MM.1S (cell line): ENCODE measurements at regions not wholly inside any gene's neighbourhood (a gene's known extent, or its start where the extent isn't known, plus 50 kb on each side); places are given as distances from the start of the nearest gene placed in this dataset.

ENCODE experiments used
- DNase-seq: peaks from one replicate; pipeline ENCODE4 v3.0.0-alpha.2; 2015
- H2AFZ ChIP-seq: fragments of 300-600 bp; sonication (generic); 2 replicates; pipeline ENCODE4 v1.6.0; 2016; ENCODE audit warnings: antibody characterized with exemption, low read length
- H3F3A ChIP-seq: fragments of 300-600 bp; sonication (generic); 2 replicates; pipeline ENCODE4 v1.6.1; 2016; ENCODE audit warnings: mild to moderate bottlenecking, antibody characterized with exemption, low read length, moderate library complexity, mixed read lengths; ENCODE audit not compliant: insufficient read depth
- H3K27ac ChIP-seq: fragments of 300-600 bp; sonication (generic); 2 replicates; pipeline ENCODE4 v1.5.1; 2016; ENCODE audit warnings: mild to moderate bottlenecking, low read length
- H3K27me3 ChIP-seq: fragments of 300-600 bp; sonication (generic); replicated peaks from 2 replicates; pipeline ENCODE4 v1.6.0; 2016; ENCODE audit warnings: low read length; ENCODE audit not compliant: insufficient read depth
- H3K36me3 ChIP-seq: fragments of 300-600 bp; sonication (generic); replicated peaks from 2 replicates; pipeline ENCODE4 v1.6.1; 2016; ENCODE audit warnings: mild to moderate bottlenecking, low read length, mixed read lengths; ENCODE audit not compliant: insufficient read depth
- H3K4me1 ChIP-seq: fragments of 300-600 bp; sonication (generic); 2 replicates; pipeline ENCODE4 v1.6.1; 2016; ENCODE audit warnings: low read length, mixed read lengths
- H3K4me2 ChIP-seq: fragments of 300-600 bp; sonication (generic); 2 replicates; pipeline ENCODE4 v1.6.0; 2016; ENCODE audit warnings: low read depth, low read length
- H3K4me3 ChIP-seq: fragments of 300-600 bp; sonication (generic); 2 replicates; pipeline ENCODE4 v1.5.1; 2016; ENCODE audit warnings: low read length, mixed read lengths
- H3K79me2 ChIP-seq: fragments of 300-600 bp; sonication (generic); 2 replicates; pipeline ENCODE4 v1.6.1; 2016; ENCODE audit warnings: mixed run types, low read length, mixed read lengths
- H3K9ac ChIP-seq: fragments of 300-600 bp; sonication (generic); 2 replicates; pipeline ENCODE4 v1.6.1; 2016; ENCODE audit warnings: low read length, mixed read lengths
- H3K9me2 ChIP-seq: fragments of 300-600 bp; sonication (generic); replicated peaks from 2 replicates; pipeline ENCODE4 v1.6.1; 2016; ENCODE audit warnings: mild to moderate bottlenecking, low read length, mixed read lengths; ENCODE audit not compliant: insufficient read depth
- H3K9me3 ChIP-seq: fragments of 300-600 bp; sonication (generic); replicated peaks from 2 replicates; pipeline ENCODE4 v1.6.1; 2016; ENCODE audit warnings: mild to moderate bottlenecking, low read length, mixed read lengths; ENCODE audit not compliant: insufficient read depth
- H4K20me1 ChIP-seq: fragments of 300-600 bp; sonication (generic); 2 replicates; pipeline ENCODE4 v1.6.1; 2016; ENCODE audit warnings: mild to moderate bottlenecking, low read length, moderate library complexity, mixed read lengths; ENCODE audit not compliant: insufficient read depth
- EZH2 ChIP-seq: fragments of 300-600 bp; sonication (generic); optimal IDR thresholded peaks from 2 replicates; pipeline ENCODE3; 2017; ENCODE audit warnings: low read depth, mild to moderate bottlenecking, antibody characterized with exemption, low read length, mixed read lengths
- EZH2phosphoT487 ChIP-seq: fragments of 300-600 bp; sonication (generic); IDR thresholded peaks from 2 replicates; pipeline ENCODE4 v1.6.1; 2018; ENCODE audit warnings: antibody characterized with exemption, low read length
- TF ChIP-seq, protein P1 (sequence below): fragments of 300-600 bp; sonication (generic); IDR thresholded peaks from 2 replicates; pipeline ENCODE4 v1.5.1; 2016; ENCODE audit warnings: antibody characterized with exemption, low read length, mixed read lengths

DNA sequence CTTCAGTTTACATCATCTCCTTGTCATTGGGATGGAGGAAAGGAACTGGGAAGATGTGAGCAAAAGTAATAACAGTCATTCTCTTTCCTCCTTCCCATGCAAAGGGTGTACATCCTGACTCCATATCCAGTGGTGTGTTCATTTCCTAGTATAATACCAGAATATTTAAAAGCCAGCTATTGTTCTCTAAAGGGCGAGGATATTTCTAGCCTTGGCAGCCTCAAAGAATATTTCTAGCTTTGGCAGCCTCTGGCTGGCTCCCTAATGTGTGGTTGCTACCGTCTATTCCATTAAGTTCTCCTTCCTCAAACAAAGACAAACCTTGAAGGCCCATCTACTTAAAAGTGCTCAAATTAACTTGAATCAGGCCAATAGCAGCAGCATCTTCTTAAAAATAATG, 114.0 kb downstream of the FAM76B start:
- no peak for DNase-seq
- peaks cover 11% of the 10 kb centered on the region for H3K4me1 ChIP-seq
- no peaks in the 10 kb centered on the region for H3K36me3 ChIP-seq
- no peak overlapping the region for H3K9ac ChIP-seq
- no peak overlapping the region for H3K27ac ChIP-seq
- TF ChIP-seq, protein P1, sequence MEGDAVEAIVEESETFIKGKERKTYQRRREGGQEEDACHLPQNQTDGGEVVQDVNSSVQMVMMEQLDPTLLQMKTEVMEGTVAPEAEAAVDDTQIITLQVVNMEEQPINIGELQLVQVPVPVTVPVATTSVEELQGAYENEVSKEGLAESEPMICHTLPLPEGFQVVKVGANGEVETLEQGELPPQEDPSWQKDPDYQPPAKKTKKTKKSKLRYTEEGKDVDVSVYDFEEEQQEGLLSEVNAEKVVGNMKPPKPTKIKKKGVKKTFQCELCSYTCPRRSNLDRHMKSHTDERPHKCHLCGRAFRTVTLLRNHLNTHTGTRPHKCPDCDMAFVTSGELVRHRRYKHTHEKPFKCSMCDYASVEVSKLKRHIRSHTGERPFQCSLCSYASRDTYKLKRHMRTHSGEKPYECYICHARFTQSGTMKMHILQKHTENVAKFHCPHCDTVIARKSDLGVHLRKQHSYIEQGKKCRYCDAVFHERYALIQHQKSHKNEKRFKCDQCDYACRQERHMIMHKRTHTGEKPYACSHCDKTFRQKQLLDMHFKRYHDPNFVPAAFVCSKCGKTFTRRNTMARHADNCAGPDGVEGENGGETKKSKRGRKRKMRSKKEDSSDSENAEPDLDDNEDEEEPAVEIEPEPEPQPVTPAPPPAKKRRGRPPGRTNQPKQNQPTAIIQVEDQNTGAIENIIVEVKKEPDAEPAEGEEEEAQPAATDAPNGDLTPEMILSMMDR: no peak
- no peak for TF ChIP-seq EZH2
- TF ChIP-seq EZH2phosphoT487: no peak
- H2AFZ ChIP-seq: no peak overlapping the region
- H3K4me2 ChIP-seq: no peak overlapping the region
- no peaks in the 10 kb centered on the region for H3K9me3 ChIP-seq
- no peak overlapping the region for H3K4me3 ChIP-seq
- H4K20me1 ChIP-seq: no peaks in the 10 kb centered on the region
- H3K79me2 ChIP-seq: no peaks in the 10 kb centered on the region
- H3K27me3 ChIP-seq: no peaks in the 10 kb centered on the region
- peaks cover 10% of the 10 kb centered on the region for H3F3A ChIP-seq
- no peaks in the 10 kb centered on the region for H3K9me2 ChIP-seq

DNA sequence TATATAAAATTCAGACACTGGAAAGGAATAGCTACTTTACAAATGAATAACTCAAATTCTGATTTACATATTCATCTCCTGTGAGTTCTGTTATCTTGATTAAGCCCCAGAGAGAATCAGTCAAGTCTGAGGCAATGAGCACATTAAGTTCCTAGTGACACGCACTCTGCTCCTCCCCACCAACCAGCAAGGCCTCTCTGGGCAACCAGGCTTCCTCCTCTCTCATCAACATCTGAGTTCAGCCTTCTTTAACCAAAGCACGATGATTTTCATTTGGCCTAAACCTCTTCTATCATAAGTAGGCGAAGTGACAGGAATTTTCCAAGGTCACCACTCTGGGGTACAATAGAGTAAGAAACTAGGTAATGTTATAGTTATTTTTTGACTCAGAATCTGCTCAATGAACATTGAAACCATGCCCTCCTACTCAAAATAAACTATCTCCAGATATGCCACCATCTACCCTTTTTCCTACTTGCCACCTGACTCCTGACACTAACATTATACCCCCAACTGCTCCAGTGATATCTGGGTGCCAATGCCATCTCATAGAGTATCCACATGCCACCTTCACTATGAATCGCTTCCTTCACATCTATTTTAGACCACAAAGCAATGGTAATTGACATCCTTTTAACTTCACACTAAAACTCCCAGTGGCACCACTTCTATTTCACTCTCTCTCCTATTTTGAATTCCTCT, 114.8 kb downstream of the FAM76B start:
- no peaks in the 10 kb centered on the region for H3K36me3 ChIP-seq
- no peak for DNase-seq
- no peaks in the 10 kb centered on the region for H3K79me2 ChIP-seq
- peaks cover 8% of the 10 kb centered on the region for H3K4me1 ChIP-seq
- H3K4me2 ChIP-seq: no peak overlapping the region
- H2AFZ ChIP-seq: no peak overlapping the region
- TF ChIP-seq, protein P1: no peak
- no peak for TF ChIP-seq EZH2phosphoT487
- TF ChIP-seq EZH2: no peak
- H3K27me3 ChIP-seq: no peaks in the 10 kb centered on the region
- H3K9ac ChIP-seq: no peak overlapping the region
- no peaks in the 10 kb centered on the region for H3K9me2 ChIP-seq
- no peaks in the 10 kb centered on the region for H3K9me3 ChIP-seq
- no peaks in the 10 kb centered on the region for H4K20me1 ChIP-seq
- no peak overlapping the region for H3K27ac ChIP-seq
- H3K4me3 ChIP-seq: no peak overlapping the region
- peaks cover 2% of the 10 kb centered on the region; the same call in 1 of the 2 replicates for H3F3A ChIP-seq

DNA sequence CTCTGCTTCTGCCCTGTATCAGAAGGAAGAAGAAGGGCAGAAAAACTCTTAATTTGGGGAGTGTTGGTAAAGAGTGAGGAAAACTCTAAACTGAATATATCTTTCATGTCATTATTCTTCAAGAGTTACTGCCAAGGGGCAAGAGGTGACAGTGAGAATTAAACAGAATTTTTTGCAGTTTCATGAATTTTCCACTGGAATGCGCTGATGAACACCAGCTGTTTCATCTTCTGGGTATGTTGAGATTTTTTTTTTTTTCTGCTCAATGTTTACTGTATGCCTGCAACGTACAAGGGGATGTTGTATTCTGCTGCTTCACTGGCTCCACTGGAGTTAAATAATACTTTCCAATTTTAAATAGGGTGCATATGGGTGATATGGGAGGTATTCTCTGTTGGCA, 117.8 kb downstream of the FAM76B start:
- Histone ChIP-seq H3K9me2 (no peaks in the 10 kb centered on the region), H3K9me3 (no peaks in the 10 kb centered on the region), H4K20me1 (no peaks in the 10 kb centered on the region), H3K9ac (no peak overlapping the region), H3K4me3 (no peak overlapping the region), H3K4me2 (no peak overlapping the region), H3K4me1 (no peaks in the 10 kb centered on the region), H3F3A (no peaks in the 10 kb centered on the region), H3K27me3 (no peaks in the 10 kb centered on the region), H3K27ac (no peak overlapping the region), H3K79me2 (no peaks in the 10 kb centered on the region), H3K36me3 (no peaks in the 10 kb centered on the region), H2AFZ (no peak overlapping the region)
- no peak for TF ChIP-seq EZH2
- TF ChIP-seq, protein P1: no peak
- TF ChIP-seq EZH2phosphoT487: no peak
- DNase-seq: no peak
